IPS DF 4.7 (cell line): ENCODE measurements at regions not wholly inside any gene's neighbourhood (a gene's known extent, or its start where the extent isn't known, plus 50 kb on each side); places are given as distances from the start of the nearest gene placed in this dataset.

Experiments
- DNase-seq: peaks from one replicate; pipeline ENCODE4 v3.0.0-alpha.2; 2013; ENCODE audit warnings: low spot score; ENCODE audit errors: extremely low read depth

DNA sequence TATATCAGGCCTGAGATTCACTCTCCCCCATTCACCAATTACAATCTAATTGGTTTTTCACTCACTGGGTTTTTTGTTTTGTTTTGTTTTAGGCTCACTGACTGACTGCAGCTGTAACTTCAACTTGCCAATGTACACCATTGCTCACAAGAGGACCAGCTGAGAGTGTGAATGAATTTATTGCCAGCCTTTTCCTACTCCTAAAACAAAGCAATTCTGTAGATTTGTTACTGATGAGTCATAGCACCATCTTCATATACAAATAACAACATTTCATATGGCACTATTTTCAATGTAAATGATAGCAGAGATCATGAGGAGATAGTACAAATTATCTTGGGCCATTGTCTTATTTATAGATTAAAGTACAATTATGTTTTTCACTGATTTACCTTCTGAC, 76.0 kb upstream of the DPYD start:
- DNase-seq = no peak

DNA sequence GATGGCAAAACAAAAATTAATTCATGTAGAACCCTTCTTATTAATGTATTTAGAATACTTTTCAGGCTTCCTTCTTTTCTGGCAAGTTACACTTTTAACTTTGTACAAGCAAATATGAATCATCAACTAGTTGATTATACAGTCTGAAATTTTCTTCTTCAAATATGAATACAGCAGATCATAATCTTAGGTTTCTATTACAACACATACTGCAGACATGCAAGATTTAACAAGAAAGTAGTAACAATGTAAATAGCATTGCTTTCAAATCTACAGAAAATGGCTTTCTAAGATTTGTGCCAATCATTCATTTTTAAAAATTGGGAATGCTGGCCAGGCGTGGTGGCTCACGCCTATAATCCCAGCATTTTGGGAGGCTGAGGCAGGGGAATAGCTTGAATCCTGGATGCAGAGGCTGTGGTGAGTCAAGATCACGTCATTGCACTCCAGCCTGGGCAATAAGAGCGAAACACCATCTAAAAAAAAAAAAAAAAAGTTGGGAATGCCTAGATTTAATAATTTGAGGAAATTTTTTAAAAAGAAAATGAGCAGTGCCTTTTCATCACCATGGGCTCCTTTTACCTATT, 68.4 kb upstream of the DPYD start:
- DNase-seq = no peak

DNA sequence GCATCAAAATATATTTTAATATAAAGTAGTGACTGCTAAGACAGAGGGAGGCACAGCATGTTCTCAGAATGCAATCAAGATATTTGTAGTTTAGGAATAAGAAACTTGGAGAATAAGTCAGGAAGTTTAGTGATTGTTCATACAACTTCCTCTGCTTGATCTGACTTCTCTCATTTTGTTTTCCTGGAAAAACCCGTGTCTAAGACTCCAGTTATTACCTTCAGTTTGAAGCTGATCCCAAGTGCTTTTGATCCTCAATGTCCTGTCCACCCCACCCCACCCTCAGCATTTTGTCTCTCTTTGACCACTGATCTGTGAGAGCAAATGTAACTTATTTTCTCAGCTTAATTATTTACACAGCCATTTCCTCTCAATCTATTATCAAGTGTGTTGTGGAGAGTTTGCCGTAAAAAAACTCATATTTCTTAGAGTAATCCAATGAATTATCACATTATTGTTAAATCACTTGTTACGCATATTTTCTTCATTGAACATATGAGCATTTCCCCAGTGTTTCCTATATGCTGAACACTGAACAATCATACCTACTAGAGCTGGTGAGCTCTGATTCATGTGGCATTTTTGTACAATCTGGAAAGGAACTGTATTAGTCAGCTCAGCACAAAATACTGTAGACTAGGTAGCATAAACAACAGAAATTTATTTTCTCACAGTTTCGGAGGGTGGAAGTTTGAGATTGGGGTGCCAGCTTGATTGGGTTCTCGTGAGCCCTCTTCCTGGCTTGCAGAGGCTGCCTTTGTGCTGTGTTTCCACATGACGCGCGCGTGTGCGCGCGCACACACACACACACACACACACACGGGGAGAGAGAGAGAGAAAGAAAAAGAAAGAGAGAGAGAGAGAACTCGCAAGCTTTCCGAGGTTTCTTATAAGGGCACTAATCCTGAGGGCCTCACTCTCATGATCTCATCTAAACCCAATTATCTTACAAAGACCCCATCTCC, 65.5 kb upstream of the DPYD start:
- DNase-seq = no peak

DNA sequence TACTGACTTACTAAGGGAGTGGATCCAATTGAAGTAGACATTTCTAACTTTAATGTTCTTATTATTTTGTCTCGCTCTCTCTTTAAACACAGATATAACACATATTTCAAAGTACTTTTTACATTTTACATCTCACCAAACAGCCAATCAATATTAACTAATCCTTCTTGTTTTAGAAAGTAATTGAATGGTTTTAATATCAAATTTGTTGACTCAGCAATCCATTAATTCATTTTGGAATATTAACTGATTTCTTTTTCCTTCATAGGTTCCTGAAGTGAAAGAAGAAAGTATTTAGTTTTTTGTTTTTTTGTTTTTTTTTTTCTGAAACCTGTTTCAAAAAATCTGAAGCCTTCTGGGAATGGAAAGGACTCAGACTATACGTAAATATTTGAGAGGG, 62.3 kb upstream of the DPYD start:
- no peak for DNase-seq

DNA sequence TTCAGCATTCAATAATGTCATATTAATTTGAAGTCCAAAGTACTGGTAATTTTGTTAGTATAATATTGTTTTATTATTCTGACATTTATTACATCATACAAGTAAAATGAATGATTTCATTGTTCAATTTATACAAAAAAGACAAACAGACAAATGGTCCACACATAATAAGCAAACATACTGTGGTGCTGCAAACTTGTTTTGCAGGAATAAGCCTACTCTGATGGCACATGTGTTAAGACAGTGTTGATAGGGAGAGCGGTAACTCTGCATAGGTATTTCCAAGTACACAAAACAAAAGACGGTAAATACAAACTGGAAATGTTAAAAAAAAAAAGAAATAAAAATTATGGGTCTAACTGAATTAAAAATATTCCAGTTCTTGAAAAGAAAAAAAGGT, 59.7 kb upstream of the DPYD start:
- no peak for DNase-seq

DNA sequence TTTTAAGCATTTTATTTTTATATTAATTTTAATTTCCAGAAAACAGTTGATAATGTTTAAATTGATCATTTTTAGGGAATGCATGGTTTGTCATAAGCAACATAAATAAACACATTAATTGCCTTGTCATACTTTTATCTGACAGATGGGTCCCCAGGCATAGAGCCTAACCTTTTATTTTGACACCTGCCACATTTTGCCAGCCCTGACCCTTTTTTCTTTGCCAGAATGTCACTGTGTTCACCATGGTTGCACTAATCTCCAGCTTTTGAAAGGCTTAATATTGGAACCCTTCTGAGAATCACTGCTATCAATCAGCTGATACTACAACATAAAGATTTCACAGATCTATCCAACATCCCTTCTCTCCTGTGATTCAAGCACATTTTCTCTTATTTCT, 56.0 kb upstream of the DPYD start:
- DNase-seq = no peak
